PFSK-1 (cell line): ENCODE measurements at regions not wholly inside any gene's neighbourhood (a gene's known extent, or its start where the extent isn't known, plus 50 kb on each side); places are given as distances from the start of the nearest gene placed in this dataset.

Source experiments
- FOXP2 ChIP-seq: optimal IDR thresholded peaks from 2 replicates; pipeline ENCODE3; 2011; ENCODE audit warnings: borderline replicate concordance, control low read depth, inconsistent platforms; ENCODE audit not compliant: insufficient read depth; ENCODE audit errors: extremely low read length, extremely low read depth
- POLR2AphosphoS5 ChIP-seq: IDR thresholded peaks from 2 replicates; pipeline ENCODE4 v1.6.1; 2012; ENCODE audit warnings: low read depth, mild to moderate bottlenecking, control low read depth, low read length, moderate library complexity
- REST ChIP-seq, 2 experiments: IDR thresholded peaks; 2 replicates each; pipeline versions ENCODE4 v1.6.1 to v1.8.0; 2011 to 2012; ENCODE audit warnings: low read depth in 2 of 2, low read length in 2 of 2, control low read depth in 1 of 2, inconsistent platforms in 1 of 2, mild to moderate bottlenecking in 1 of 2, moderate library complexity in 1 of 2; ENCODE audit not compliant: insufficient read depth in 1 of 2
- SIN3A ChIP-seq: IDR thresholded peaks from 2 replicates; pipeline ENCODE4 v1.6.1; 2012; ENCODE audit warnings: mild to moderate bottlenecking, low read length, moderate library complexity, borderline replicate concordance; ENCODE audit not compliant: insufficient read depth
- TAF1 ChIP-seq: IDR thresholded peaks from 2 replicates; pipeline ENCODE4 v1.6.1; 2012; ENCODE audit warnings: low read length, control low read depth, borderline replicate concordance; ENCODE audit not compliant: insufficient read depth

GRCh38 chr1:181352695-181353094 lies 130.6 kb upstream of the CACNA1E start:
- TF ChIP-seq REST (IDR thresholded peaks at IDR 0.05; ENCODE audit: insufficient read depth in 1 of 2, low read depth in 2 of 2, low read length in 2 of 2) (no peak), SIN3A (no peak), FOXP2 (no peak)

- TF ChIP-seq SIN3A: no peak
- no peak for TF ChIP-seq TAF1
- TF ChIP-seq REST (IDR thresholded peaks at IDR 0.05; ENCODE audit: insufficient read depth in 1 of 2, low read depth in 2 of 2, low read length in 2 of 2): no peak
- TF ChIP-seq FOXP2: no peak
- no peak for TF ChIP-seq POLR2AphosphoS5
Measured at GRCh38 chr1:181353526-181353925, 129.8 kb upstream of the CACNA1E start.

- no peak for TF ChIP-seq SIN3A
- TF ChIP-seq REST (IDR thresholded peaks at IDR 0.05; ENCODE audit: insufficient read depth in 1 of 2, low read depth in 2 of 2, low read length in 2 of 2): no peak
- no peak for TF ChIP-seq POLR2AphosphoS5
- TF ChIP-seq FOXP2: no peak
- TF ChIP-seq TAF1: no peak
Measured at GRCh38 chr1:181354865-181355264, 128.5 kb upstream of the CACNA1E start.

- TF ChIP-seq TAF1: no peak
- no peak for TF ChIP-seq REST (IDR thresholded peaks at IDR 0.05; ENCODE audit: insufficient read depth in 1 of 2, low read depth in 2 of 2, low read length in 2 of 2)
- TF ChIP-seq POLR2AphosphoS5: no peak
- no peak for TF ChIP-seq FOXP2
- no peak for TF ChIP-seq SIN3A
Measured at GRCh38 chr1:181356505-181357340, 126.6 kb upstream of the CACNA1E start.
